WTC11 (cell line): ENCODE measurements at regions not wholly inside any gene's neighbourhood (a gene's known extent, or its start where the extent isn't known, plus 50 kb on each side); places are given as distances from the start of the nearest gene placed in this dataset.
A peak's percentile ranks its signal among the peaks of the same experiment; 100 is the strongest.

Experiments
- ATAC-seq: fragments of 200-7000 bp; cut with Tn5 transposase; 2 replicates; pipeline ENCODE4 v1.10.0; 2021; ENCODE audit warnings: mild to moderate bottlenecking, moderate library complexity
- CTCF ChIA-PET: fragments of 300-600 bp; sonication (Branson Sonifier 250); formaldehyde crosslinking; loops from one replicate; lab custom pipeline; 2021; ENCODE audit warnings: antibody characterized with exemption; lab: Charles Lee
- POLR2A ChIA-PET: fragments of 350-600 bp; sonication (Branson Sonifier 250); formaldehyde crosslinking; loops from one replicate; lab custom pipeline; 2021; ENCODE audit warnings: antibody characterized with exemption; lab: Charles Lee
- DNase-seq: peaks from one replicate; pipeline ENCODE4 v3.0.0; 2021; ENCODE audit warnings: low spot score
- H3K27ac Mint-ChIP-seq: 2 replicates; pipeline ENCODE4 v1.8.0; 2021; ENCODE audit warnings: mixed read lengths
- H3K27me3 Mint-ChIP-seq: 2 replicates; pipeline ENCODE4 v1.8.0; 2021; ENCODE audit warnings: low read depth, mild to moderate bottlenecking, moderate library complexity, mixed read lengths
- H3K36me3 Mint-ChIP-seq: 2 replicates; pipeline ENCODE4 v1.8.0; 2021; ENCODE audit warnings: mixed read lengths
- H3K4me1 Mint-ChIP-seq: 2 replicates; pipeline ENCODE4 v1.8.0; 2022; ENCODE audit warnings: mixed read lengths
- H3K4me3 Mint-ChIP-seq: 2 replicates; pipeline ENCODE4 v1.8.0; 2021; ENCODE audit warnings: mild to moderate bottlenecking, moderate library complexity, mixed read lengths
- H3K9me3 Mint-ChIP-seq: 2 replicates; pipeline ENCODE4 v1.8.0; 2021; ENCODE audit warnings: mixed read lengths
- ATF1 ChIP-seq: sonication (generic); formaldehyde crosslinking; IDR thresholded peaks from 2 replicates; pipeline ENCODE4 v1.8.1; 2023; ENCODE audit warnings: mild to moderate bottlenecking, moderate library complexity, missing genetic modification reagents
- CBFB ChIP-seq: sonication (generic); formaldehyde crosslinking; IDR thresholded peaks from 2 replicates; pipeline ENCODE4 v1.8.1; 2022; ENCODE audit warnings: mild to moderate bottlenecking, low read depth, missing genetic modification reagents
- CREM ChIP-seq: sonication (generic); formaldehyde crosslinking; IDR thresholded peaks from 2 replicates; pipeline ENCODE4 v1.8.1; 2022; ENCODE audit warnings: mild to moderate bottlenecking, missing genetic modification reagents, moderate library complexity
- CTCF ChIP-seq: fragments of 200-600 bp; IDR thresholded peaks from 2 replicates; pipeline ENCODE4 v1.8.0; 2022; ENCODE audit warnings: antibody characterized with exemption
- GABPB1 ChIP-seq: sonication (generic); formaldehyde crosslinking; IDR thresholded peaks from 2 replicates; pipeline ENCODE4 v1.8.1; 2023; ENCODE audit warnings: mild to moderate bottlenecking, missing genetic modification reagents
- HMGA2 ChIP-seq: fragments of 250-450 bp; sonication (Bioruptor Pico); IDR thresholded peaks from 2 replicates; pipeline ENCODE4 v1.4.0; 2021; ENCODE audit warnings: mild to moderate bottlenecking, moderate library complexity
- HMGXB4 ChIP-seq: sonication (generic); formaldehyde crosslinking; IDR thresholded peaks from 2 replicates; pipeline ENCODE4 v1.8.1; 2023; ENCODE audit warnings: mild to moderate bottlenecking, moderate library complexity, missing genetic modification reagents
- IRF2 ChIP-seq: sonication (generic); formaldehyde crosslinking; IDR thresholded peaks from 2 replicates; pipeline ENCODE4 v1.8.0; 2022; ENCODE audit warnings: low read depth, missing genetic modification reagents, borderline replicate concordance
- KAT7 ChIP-seq: sonication (generic); formaldehyde crosslinking; IDR thresholded peaks from 2 replicates; pipeline ENCODE4 v1.8.1; 2023; ENCODE audit warnings: missing genetic modification reagents, mild to moderate bottlenecking, borderline replicate concordance
- MYBL2 ChIP-seq: sonication (generic); formaldehyde crosslinking; IDR thresholded peaks from 2 replicates; pipeline ENCODE4 v1.8.1; 2023; ENCODE audit warnings: mild to moderate bottlenecking, moderate library complexity, missing genetic modification reagents
- PRDM15 ChIP-seq: sonication (generic); formaldehyde crosslinking; IDR thresholded peaks from 2 replicates; pipeline ENCODE4 v1.8.0; 2022; ENCODE audit warnings: missing genetic modification reagents
- PRRX2 ChIP-seq: fragments of 250-450 bp; sonication (Bioruptor Pico); IDR thresholded peaks from 2 replicates; pipeline ENCODE4 v1.8.0; 2021; ENCODE audit warnings: mild to moderate bottlenecking
- RORB ChIP-seq: fragments of 250-450 bp; sonication (Bioruptor Pico); IDR thresholded peaks from 2 replicates; pipeline ENCODE4 v1.9.0; 2021; ENCODE audit warnings: mild to moderate bottlenecking
- SOX15 ChIP-seq: fragments of 250-450 bp; sonication (Bioruptor Pico); IDR thresholded peaks from 2 replicates; pipeline ENCODE4 v1.9.0; 2021; ENCODE audit warnings: mild to moderate bottlenecking
- TEAD4 ChIP-seq: sonication (generic); formaldehyde crosslinking; IDR thresholded peaks from 2 replicates; pipeline ENCODE4 v1.8.0; 2022; ENCODE audit warnings: mild to moderate bottlenecking, missing genetic modification reagents
- ZMAT4 ChIP-seq: fragments of 250-450 bp; sonication (Bioruptor Pico); IDR thresholded peaks from 2 replicates; pipeline ENCODE4 v1.9.0; 2021; ENCODE audit warnings: mild to moderate bottlenecking
- ZNF532 ChIP-seq: fragments of 250-450 bp; sonication (Bioruptor Pico); IDR thresholded peaks from 2 replicates; pipeline ENCODE4 v1.9.0; 2021; ENCODE audit warnings: mild to moderate bottlenecking, borderline replicate concordance

- H3K9me3 Mint-ChIP-seq, result peaks cover 11% of the 10 kb centered on the region
- peaks cover 13% of the 10 kb centered on the region for H3K36me3 Mint-ChIP-seq
- peak; percentile 5; the same call in 1 of the 2 replicates for ATAC-seq
- H3K27ac Mint-ChIP-seq, result peak overlapping the region; percentile 32; the same call in 1 of the 2 replicates
- H3K4me1 Mint-ChIP-seq, result peaks cover 53% of the 10 kb centered on the region
- TF ChIP-seq GABPB1 (CRISPR knock-in tag) (no peak), IRF2 (no peak), CREM (no peak), MYBL2 (CRISPR knock-in tag) (no peak), PRRX2 (CRISPR knock-in tag) (no peak), HMGXB4 (CRISPR knock-in tag) (no peak), PRDM15 (CRISPR knock-in tag) (no peak), RORB (no peak), CTCF (no peak), SOX15 (CRISPR knock-in tag) (no peak), ZMAT4 (no peak), CBFB (CRISPR knock-in tag) (no peak), HMGA2 (CRISPR knock-in tag) (no peak), ZNF532 (CRISPR knock-in tag) (no peak), KAT7 (CRISPR knock-in tag) (no peak), TEAD4 (CRISPR knock-in tag) (no peak), ATF1 (CRISPR knock-in tag) (no peak)
- TF ChIP-seq, all 79 proteins: peak for 0
- CTCF ChIA-PET, result interaction anchor here (2.0 kb wide), 1 partner anchor 15 kb away, joined by 7 read pairs; no protein-coding TSS in a partner anchor
- POLR2A ChIA-PET, result interaction anchor here (1.2 kb wide), 1 partner anchor 252 kb away, joined by 8 read pairs; no protein-coding TSS in a partner anchor
- DNase-seq, result no peak
- Mint-ChIP-seq H3K4me3 (no peak overlapping the region), H3K27me3 (no peaks in the 10 kb centered on the region; the same call in 1 of the 2 replicates)
These were observed 134.3 kb downstream of the MN1 start for GRCh38 chr22:27667121-27667843.
